Gastroesophageal sphincter (tissue), 3 donors: ENCODE measurements at regions not wholly inside any gene's neighbourhood (a gene's known extent, or its start where the extent isn't known, plus 50 kb on each side); places are given as distances from the start of the nearest gene placed in this dataset.

Experiments used
- CTCF ChIP-seq, 4 experiments: fragments of 200-600 bp in 2 of 4; fragments of 450-650 bp in 2 of 4; sonication (generic) in 1 of 4; IDR thresholded peaks; one replicate each; pipeline ENCODE4 v1.5.1; 2017 to 2019; ENCODE audit warnings: antibody characterized with exemption in 4 of 4, mild to moderate bottlenecking in 2 of 4, moderate library complexity in 2 of 4
- EP300 ChIP-seq: sonication (generic); formaldehyde crosslinking; IDR thresholded peaks from one replicate; pipeline ENCODE4 v1.6.1; 2017; ENCODE audit warnings: antibody characterized with exemption, mild to moderate bottlenecking
- POLR2A ChIP-seq, 2 donors: fragments of 450-650 bp; IDR thresholded peaks; one replicate each; pipeline ENCODE4 v1.6.1; 2017; ENCODE audit warnings: antibody characterized with exemption in 2 of 2, mild to moderate bottlenecking in 2 of 2, moderate library complexity in 1 of 2

DNA sequence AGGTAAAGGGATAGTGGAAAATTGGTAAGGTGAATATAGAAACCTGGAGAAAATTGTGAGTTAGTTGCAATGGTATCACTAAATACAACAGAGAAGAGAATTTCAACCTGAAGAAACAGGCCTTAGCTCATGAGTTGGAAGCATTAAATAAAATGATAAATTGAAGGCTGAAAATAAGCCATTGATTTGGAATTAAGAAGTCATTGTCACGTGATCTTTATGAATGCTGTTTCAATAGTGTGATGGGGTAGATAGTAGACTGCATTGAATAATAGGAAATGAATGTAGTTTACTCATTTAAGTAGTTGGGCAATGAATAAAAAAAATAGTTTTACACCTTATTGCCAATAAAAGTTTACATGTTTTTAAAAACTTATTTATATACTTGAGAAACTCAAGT is 88.5 kb upstream of the ADGRB3 start:
- TF ChIP-seq POLR2A (IDR thresholded peaks at IDR 0.05) (no peak), CTCF (IDR thresholded peaks at IDR 0.05) (no peak), EP300 (no peak)
